ENCODE measurements at regions not wholly inside any gene's neighbourhood (a gene's known extent, or its start where the extent isn't known, plus 50 kb on each side); places are given as distances from the start of the nearest gene placed in this dataset.
A peak's percentile ranks its signal among the peaks of the same experiment; 100 is the strongest.

GRCh38 chr13:74485757-74486156, 351.6 kb upstream of the KLF12 start:
- DNase-seq (ENCODE audit: low read depth) = no peak

- no peak for DNase-seq (ENCODE audit: low read depth)
Measured at GRCh38 chr13:74479124-74479523, 344.9 kb upstream of the KLF12 start.

DNA sequence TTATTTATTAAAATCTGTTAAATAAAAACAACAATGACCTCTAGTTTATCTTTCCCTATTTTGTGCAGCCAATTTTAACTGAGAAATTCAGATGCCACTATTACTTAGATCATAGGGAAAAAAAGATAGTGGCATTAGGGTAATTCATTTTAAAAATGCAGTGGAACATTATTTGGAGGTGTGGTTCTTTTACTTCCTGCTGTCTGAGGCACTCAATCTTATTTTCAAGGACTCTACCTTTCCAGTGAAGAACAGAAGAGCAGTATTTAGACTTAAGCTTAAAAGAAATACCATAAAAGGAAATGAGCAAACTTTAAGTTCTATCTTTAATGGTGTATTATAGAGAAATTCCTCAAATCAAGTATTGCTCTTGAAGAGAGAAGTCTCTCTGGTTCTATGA, 342.6 kb upstream of the KLF12 start:
- no peak for DNase-seq (ENCODE audit: low read depth)

- no peak for DNase-seq (ENCODE audit: low read depth)
Measured at GRCh38 chr13:74476365-74476764, 342.2 kb upstream of the KLF12 start.

DNA sequence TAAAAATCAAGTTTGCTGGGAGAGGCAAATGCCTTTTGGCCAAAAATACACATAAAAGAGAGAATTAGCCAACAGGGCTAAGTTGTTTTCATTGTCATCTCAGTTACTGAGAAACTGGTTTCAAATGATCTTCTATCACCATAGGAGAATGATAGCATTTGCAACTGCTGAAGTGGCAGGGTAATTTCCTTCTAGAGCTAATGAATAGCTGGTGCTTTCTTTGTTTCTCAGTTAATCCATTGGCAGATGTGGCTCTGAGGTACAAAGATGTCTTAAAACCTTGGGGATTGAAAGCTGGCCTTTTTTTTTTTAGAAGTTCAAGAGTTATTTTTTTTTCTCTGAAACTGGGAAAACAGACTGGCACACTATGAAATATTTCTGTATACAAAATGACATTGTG, 332.7 kb upstream of the KLF12 start:
- no peak for DNase-seq (ENCODE audit: low read depth)

GRCh38 chr13:74466020-74466419, 331.8 kb upstream of the KLF12 start:
- DNase-seq (ENCODE audit: low read depth) = no peak

DNA sequence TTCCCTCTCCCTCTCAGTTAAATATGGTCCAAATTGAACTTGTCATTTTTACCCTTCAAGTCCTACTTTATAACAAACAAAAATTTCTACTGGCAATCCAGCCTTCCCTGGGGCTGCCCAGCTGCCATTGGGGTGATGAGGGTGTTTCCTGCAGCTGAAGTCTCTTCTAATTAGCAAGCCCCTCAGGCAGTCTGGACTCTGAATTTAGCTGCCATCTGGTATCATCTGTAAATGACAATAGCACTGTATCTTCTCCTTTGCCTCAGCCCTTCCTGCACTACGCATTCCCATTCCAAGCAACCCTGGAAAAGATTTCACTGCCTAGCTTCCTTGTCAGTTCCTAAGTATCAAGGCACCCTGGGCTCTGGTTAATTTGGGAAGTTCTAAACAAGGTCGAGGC, 331.1 kb upstream of the KLF12 start:
- DNase-seq (ENCODE audit: low read depth) = no peak

DNA sequence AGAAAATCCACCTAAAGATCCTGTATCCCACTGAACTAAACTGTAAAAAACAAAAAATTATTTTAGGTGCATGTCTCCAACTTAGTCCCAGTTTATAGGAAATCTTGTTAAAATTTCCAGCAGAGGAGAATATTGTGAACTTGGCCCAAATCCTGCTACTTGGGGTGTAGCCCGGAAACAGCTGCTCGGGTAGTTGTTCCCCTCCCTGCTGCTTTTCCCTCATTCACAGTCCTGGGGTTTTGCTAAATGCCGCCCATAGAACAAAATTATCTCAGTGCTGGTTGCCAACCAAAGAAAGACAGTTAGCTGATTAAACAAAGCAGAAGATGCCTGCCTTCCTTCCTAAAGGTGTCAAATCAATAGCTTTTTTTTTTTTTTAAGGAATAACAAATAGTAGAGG, 330.5 kb upstream of the KLF12 start:
- DNase-seq (ENCODE audit: low read depth) = no peak

DNA sequence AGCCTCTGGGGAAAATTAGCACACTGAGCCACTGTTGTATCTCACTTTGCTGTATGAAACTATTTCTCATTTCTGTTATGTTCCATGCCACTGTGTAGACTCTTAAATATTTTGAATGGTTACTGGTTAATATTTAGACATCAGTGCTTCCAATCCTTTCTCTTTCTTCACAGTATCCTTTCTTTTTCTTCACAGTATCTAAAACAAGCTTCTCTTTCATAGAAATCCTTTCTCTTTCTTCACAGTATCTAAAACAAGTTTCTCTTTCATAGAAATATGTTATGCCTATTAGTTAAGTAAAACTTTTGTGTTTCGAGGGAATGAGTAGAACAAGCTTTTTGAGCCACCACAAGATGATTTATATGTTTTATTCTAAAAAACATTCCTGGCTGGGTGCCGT, 326.8 kb upstream of the KLF12 start:
- DNase-seq (ENCODE audit: low read depth) = no peak

DNA sequence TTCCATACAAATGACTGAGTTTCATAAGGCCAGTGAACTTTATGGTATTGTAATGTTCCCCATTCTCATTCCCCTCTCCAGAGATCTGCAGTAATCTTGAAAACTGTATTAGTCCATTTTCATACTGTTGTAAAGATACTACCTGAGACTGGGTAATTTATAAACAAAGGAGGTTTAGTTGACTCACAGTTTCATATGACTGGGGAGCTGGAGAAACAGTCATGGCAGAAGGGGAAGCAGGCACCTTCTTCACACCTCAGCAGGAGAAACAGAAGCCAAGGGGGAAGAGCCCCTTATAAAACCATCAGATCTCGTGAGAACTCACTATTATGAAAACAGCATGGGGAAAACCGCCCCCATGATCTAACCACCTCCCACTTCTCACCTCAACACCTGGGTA, 318.7 kb upstream of the KLF12 start:
- DNase-seq (ENCODE audit: low read depth) = no peak

GRCh38 chr13:74452176-74452575, 318.0 kb upstream of the KLF12 start:
- DNase-seq (ENCODE audit: low read depth) = no peak

DNA sequence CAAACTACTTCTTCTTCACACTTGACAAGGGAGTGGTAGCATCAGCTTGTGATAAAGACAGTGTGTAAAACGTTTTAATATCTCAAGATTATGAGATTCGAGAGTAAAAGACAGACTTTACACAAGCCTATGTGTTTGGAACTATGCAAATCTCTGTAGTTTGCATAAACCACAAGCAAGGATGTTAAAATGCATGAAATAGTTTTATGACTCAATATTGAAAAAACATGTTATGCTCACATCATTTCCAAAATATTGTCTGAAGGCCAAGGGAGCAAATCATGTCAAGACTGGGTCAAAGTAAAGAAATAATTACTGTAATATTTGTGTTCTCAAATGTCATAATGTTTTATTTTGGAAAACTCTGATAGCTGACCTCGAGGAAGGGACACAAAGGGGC, 316.8 kb upstream of the KLF12 start:
- peak; percentile 16 for DNase-seq (ENCODE audit: low read depth)

GRCh38 chr13:74450525-74450845, 316.3 kb upstream of the KLF12 start:
- DNase-seq (ENCODE audit: low read depth) = no peak

GRCh38 chr13:74449811-74450524, 315.8 kb upstream of the KLF12 start:
- DNase-seq (ENCODE audit: low read depth) = no peak

DNA sequence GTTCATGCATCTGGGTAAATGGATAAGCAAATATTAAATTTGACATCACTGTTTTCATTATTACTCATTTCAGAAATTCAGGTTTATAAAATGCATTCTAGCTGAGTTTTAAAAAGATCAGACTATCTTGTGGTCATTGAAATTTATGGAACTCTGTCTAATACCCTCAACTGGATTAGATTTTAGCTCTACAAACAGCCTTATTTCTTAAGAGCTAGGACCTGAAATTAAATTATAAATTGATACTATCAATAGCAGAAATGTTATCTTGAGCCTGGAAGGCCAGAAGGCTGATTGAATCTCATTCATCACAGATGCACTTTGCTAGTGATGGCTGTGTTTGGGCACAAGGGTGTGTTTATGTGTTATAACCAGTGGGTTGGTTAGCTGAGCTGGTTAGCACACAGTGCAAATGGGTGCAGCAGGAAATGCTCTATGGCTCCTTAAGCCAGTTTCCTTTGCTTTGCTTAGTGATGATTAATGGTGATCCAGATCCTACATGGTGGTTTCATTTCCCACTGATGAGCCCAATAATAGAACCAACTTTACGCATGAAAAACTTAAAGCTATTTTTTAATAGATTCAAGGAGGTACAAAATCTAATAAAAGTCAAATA, 310.8 kb upstream of the KLF12 start:
- DNase-seq (ENCODE audit: low read depth) = peak; percentile 17

DNA sequence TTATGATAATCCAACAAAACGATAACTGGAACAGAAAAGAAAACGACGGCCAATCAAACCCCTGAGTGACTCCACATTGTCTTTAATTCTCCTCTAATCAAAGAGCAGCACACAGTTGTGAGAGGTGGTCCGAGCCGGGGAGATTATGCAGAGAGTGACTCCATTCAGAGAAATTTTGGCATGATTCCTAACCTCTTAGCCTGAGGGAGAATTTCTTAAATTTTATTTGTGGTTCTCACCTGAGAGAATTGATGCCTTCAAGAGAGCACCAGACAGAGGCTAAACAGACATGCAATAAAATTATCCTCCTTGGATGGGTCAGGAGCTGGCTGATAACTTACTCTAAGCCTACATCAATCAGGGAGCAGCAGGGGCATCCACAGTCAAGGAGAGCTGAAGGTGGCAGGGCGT, 310.0 kb upstream of the KLF12 start:
- DNase-seq (ENCODE audit: low read depth) = peak; percentile 19

- DNase-seq (ENCODE audit: low read depth) = peak; percentile 79
Measured at GRCh38 chr13:74443631-74444030, 309.4 kb upstream of the KLF12 start.

GRCh38 chr13:74442751-74443150, 308.5 kb upstream of the KLF12 start:
- DNase-seq (ENCODE audit: low read depth) = no peak

DNA sequence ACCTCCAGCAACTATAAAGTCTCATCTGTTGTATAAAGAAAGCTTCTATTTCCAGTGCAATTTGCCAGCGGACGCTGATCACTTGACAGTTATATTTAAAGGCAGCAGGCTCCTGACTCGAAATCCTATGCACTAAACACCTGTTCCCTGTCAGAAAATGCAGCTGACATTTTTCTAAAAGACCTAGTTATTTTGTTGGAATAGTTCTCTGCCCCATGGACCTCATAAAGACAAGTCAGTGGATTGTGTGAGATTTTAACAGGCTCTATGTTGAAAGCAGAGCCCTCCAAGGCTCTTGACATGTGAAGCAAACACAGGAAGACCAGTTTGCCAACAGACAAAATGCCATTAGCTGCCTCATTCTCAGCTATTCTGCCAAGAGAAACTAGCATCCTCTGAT, 304.7 kb upstream of the KLF12 start:
- DNase-seq (ENCODE audit: low read depth) = no peak

DNA sequence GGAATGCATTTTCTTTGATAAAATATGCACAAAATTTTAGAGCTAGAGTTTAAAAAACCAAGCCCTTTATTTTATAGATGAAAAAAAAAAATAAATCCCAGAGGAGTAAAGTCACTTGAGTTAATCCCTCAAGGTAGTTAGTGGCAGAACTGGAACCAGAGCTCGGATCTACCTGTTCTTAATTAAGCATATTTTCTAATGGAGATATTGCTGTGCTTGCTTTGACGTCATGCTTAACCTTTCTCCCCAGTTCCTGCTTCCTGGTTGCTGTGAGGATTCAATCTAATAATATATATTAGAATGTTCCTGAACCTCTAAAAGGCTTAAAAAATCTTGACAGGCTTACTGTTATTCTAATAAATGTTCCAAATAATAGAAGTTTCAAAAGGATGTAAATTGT, 300.6 kb upstream of the KLF12 start:
- DNase-seq (ENCODE audit: low read depth) = no peak

DNA sequence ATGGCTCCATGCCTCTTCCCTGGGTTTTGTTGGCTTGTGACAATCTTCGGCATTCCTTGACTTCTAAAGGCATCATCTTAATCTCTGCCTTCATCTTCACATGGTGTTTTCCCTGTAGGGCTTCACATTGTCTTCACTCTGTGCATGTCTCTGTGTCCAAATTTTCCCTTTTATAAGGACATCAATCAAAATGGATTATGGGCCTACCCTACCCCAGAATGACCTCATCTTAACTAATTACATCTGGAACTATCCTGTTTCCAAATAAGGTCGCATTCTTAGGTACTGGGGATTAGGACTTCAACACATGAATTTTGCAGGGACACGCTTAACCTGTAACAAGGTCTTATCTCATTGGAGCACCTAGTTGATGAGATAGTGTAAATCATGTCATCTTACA, 290.3 kb upstream of the KLF12 start:
- no peak for DNase-seq (ENCODE audit: low read depth)

- no peak for DNase-seq (ENCODE audit: low read depth)
Measured at GRCh38 chr13:74423434-74423833, 289.2 kb upstream of the KLF12 start.

GRCh38 chr13:74414458-74414857, 280.3 kb upstream of the KLF12 start:
- no peak for DNase-seq (ENCODE audit: low read depth)

GRCh38 chr13:74413482-74413881, 279.3 kb upstream of the KLF12 start:
- DNase-seq (ENCODE audit: low read depth) = no peak

Measured in EH (cell line).